ENCODE measurements at regions not wholly inside any gene's neighbourhood (a gene's known extent, or its start where the extent isn't known, plus 50 kb on each side); places are given as distances from the start of the nearest gene placed in this dataset.
"Not testable (repeated sequence)": the region's sequence is repeated elsewhere in the genome, so short reads cannot be mapped to it uniquely, and the experiment has no call there.

DNA sequence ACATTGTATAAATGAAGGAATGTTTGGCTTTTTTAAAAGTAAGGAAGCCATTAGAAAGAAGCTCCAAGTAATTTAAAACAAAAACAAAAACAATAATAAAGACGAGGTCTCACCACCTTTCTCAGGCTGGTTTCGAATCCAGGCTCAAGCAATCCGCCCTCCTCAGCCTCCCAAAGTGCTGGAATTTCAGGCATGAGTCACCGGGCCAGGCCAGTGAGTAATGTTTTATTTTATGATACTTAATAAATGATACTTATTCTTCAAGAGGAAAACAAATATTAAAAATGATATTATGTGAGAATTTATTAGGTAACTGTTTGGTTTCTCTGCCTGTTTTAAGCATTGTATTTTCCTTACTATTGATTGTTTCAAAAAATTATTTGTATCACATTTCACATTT, 201.4 kb upstream of the BRINP3 start:
- Mint-ChIP-seq H3K36me3 (ENCODE audit: insufficient read depth) (no peaks in the 10 kb centered on the region), H3K9me3 (ENCODE audit: low read depth) (peaks cover 2% of the 10 kb centered on the region), H3K27me3 (no peaks in the 10 kb centered on the region), H3K27ac (no peak overlapping the region), H3K4me3 (ENCODE audit: low read depth) (no peak overlapping the region), H3K4me1 (ENCODE audit: low read depth) (no peaks in the 10 kb centered on the region)
- TF ChIP-seq, protein P1, sequence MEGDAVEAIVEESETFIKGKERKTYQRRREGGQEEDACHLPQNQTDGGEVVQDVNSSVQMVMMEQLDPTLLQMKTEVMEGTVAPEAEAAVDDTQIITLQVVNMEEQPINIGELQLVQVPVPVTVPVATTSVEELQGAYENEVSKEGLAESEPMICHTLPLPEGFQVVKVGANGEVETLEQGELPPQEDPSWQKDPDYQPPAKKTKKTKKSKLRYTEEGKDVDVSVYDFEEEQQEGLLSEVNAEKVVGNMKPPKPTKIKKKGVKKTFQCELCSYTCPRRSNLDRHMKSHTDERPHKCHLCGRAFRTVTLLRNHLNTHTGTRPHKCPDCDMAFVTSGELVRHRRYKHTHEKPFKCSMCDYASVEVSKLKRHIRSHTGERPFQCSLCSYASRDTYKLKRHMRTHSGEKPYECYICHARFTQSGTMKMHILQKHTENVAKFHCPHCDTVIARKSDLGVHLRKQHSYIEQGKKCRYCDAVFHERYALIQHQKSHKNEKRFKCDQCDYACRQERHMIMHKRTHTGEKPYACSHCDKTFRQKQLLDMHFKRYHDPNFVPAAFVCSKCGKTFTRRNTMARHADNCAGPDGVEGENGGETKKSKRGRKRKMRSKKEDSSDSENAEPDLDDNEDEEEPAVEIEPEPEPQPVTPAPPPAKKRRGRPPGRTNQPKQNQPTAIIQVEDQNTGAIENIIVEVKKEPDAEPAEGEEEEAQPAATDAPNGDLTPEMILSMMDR (IDR thresholded peaks at IDR 0.05; ENCODE audit: unreplicated experiment), result no peak
- no peak for DNase-seq (ENCODE audit: low spot score, unreplicated experiment)

DNA sequence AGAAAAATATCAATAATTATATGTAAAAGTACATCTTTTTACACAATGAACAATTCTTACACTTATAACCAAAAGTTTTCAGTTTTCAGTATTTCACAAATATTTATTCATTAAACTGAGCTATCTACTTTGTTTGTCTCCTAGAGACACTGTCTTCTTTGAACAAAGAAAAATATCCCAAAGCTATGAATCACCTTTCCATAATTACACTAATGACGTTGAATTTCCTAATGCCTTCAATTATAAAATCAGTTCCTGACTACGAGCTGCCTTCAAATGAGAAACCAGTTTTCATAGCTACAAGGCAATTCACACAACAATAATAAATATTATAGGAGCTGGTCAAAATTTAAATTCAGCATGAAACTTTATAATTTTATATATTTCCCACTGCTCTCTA, 201.8 kb upstream of the BRINP3 start:
- Mint-ChIP-seq H3K4me3 (ENCODE audit: low read depth) (no peak overlapping the region), H3K9me3 (ENCODE audit: low read depth) (no peaks in the 10 kb centered on the region), H3K27me3 (no peaks in the 10 kb centered on the region), H3K27ac (no peak overlapping the region), H3K36me3 (ENCODE audit: insufficient read depth) (no peaks in the 10 kb centered on the region), H3K4me1 (ENCODE audit: low read depth) (no peaks in the 10 kb centered on the region)
- TF ChIP-seq, protein P1 (IDR thresholded peaks at IDR 0.05; ENCODE audit: unreplicated experiment), result no peak
- DNase-seq (ENCODE audit: low spot score, unreplicated experiment), result no peak

DNA sequence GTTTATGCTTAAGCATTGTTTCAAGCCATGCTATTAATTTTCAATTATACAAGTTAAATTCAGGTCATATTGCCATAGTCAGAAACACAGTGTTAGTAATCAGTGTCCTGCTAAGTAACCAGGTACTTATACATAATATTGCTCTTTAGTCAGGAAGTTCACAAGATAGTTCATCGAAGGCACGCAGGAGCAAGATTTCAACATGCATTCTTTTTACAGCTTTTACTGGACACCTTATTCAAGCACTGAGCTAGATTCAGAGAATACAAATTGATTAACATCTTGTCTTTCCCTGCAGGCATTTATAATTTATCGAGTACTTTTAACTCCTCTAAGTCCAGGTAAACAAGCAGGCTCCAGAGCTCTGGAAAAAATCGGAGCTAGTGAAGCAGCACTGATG, 202.3 kb upstream of the BRINP3 start:
- no peak overlapping the region for H3K4me3 Mint-ChIP-seq (ENCODE audit: low read depth)
- TF ChIP-seq, protein P1 (IDR thresholded peaks at IDR 0.05; ENCODE audit: unreplicated experiment), result no peak
- H3K36me3 Mint-ChIP-seq (ENCODE audit: insufficient read depth), result no peaks in the 10 kb centered on the region
- no peak overlapping the region for H3K27ac Mint-ChIP-seq
- H3K27me3 Mint-ChIP-seq, result no peaks in the 10 kb centered on the region
- no peak for DNase-seq (ENCODE audit: low spot score, unreplicated experiment)
- no peaks in the 10 kb centered on the region for H3K4me1 Mint-ChIP-seq (ENCODE audit: low read depth)
- H3K9me3 Mint-ChIP-seq (ENCODE audit: low read depth), result no peaks in the 10 kb centered on the region

DNA sequence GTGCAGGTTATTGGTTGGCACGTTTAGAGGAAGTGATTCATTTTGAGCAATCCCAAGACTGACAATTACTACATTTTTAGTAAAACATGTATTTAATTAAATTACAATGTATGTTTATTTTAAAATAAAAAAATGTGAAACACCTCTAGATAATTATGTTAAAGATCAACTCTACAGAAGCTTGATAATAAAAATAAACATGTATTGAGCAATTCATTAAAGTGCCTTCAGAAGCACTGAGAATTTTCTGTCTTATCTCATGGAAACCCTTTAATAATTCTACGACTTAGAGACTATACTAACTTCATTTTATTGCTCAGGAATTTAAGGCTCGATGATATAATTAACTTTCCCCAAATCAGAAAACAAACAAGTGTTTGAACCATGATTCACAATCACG, 208.0 kb upstream of the BRINP3 start:
- TF ChIP-seq, protein P1 (IDR thresholded peaks at IDR 0.05; ENCODE audit: unreplicated experiment), result no peak
- Mint-ChIP-seq H3K36me3 (ENCODE audit: insufficient read depth) (no peaks in the 10 kb centered on the region), H3K27ac (no peak overlapping the region), H3K4me3 (ENCODE audit: low read depth) (no peak overlapping the region), H3K27me3 (no peaks in the 10 kb centered on the region), H3K9me3 (ENCODE audit: low read depth) (peaks cover 4% of the 10 kb centered on the region), H3K4me1 (ENCODE audit: low read depth) (no peaks in the 10 kb centered on the region)
- no peak for DNase-seq (ENCODE audit: low spot score, unreplicated experiment)

DNA sequence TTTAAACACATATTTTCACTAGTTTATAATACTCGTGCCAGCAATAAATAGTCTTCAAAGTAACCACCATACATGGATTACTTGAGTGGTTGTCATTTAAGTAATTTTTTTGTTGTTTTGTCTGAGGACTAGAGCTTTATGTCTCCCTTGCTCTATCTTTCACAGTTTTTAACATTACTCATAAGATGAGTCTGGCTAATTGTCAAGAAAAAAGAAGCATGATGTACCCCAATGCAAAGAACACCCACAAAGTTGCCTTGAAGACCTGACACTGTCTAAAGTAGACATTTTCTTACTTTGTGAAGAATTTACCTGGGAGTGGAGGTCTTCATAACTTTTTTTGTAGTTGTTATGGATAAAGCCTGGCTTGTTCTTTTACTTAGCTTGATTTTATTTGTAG, 210.4 kb upstream of the BRINP3 start:
- TF ChIP-seq, protein P1 (IDR thresholded peaks at IDR 0.05; ENCODE audit: unreplicated experiment), result no peak
- Mint-ChIP-seq H3K27ac (no peak overlapping the region), H3K36me3 (ENCODE audit: insufficient read depth) (no peaks in the 10 kb centered on the region), H3K9me3 (ENCODE audit: low read depth) (peaks cover 8% of the 10 kb centered on the region), H3K4me1 (ENCODE audit: low read depth) (no peaks in the 10 kb centered on the region), H3K4me3 (ENCODE audit: low read depth) (no peak overlapping the region), H3K27me3 (no peaks in the 10 kb centered on the region)
- DNase-seq (ENCODE audit: low spot score, unreplicated experiment), result no peak

DNA sequence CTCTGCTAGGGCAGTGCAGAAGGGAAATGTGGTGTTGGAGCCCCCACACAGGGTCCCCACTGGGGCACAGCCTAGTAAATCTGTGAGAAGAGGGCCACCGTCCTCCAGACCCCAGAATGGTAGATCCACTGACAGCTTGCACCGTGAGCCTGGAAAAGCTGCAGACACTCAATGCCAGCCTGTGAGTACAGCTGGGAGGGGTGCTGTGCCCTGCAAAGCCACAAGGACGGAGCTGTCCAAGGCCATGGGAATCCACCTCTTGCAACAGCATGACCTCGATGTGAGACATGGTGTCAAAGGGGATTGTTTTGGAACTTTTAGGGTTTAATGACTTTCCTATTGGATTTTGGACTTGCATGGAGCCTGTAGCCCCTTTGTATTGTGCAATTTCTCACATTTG, 220.8 kb upstream of the BRINP3 start:
- not testable (repeated sequence) for H3K27me3 Mint-ChIP-seq; H3K36me3 Mint-ChIP-seq (ENCODE audit: insufficient read depth); H3K9me3 Mint-ChIP-seq (ENCODE audit: low read depth); H3K4me3 Mint-ChIP-seq (ENCODE audit: low read depth); DNase-seq (ENCODE audit: low spot score, unreplicated experiment); H3K4me1 Mint-ChIP-seq (ENCODE audit: low read depth); H3K27ac Mint-ChIP-seq

Measured in progenitor cell of endocrine pancreas (in vitro differentiated cells).